ENCODE measurements at regions not wholly inside any gene's neighbourhood (a gene's known extent, or its start where the extent isn't known, plus 50 kb on each side); places are given as distances from the start of the nearest gene placed in this dataset.
"Not testable (repeated sequence)": the region's sequence is repeated elsewhere in the genome, so short reads cannot be mapped to it uniquely, and the experiment has no call there.

DNA sequence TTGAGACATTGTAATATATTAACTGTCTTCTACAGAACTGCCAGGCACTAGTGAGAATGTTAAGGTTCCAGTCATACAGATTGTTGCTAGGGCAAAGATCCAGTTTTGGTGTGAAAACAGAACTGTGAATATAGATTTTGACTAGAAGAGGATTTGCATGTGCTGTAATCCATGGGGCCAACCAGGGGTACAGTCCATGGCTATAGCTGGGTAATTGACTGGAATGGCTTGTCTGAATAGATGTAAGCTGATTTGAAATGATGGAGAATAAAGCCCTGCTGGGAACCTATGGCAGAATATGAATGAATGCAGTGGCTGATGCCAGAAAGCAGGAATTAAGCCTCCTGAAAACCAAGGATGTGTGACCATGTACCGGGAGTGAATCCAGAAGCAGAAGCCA is 748.5 kb upstream of the CDH10 start:
- no peak for DNase-seq (ENCODE audit: low spot score)

- no peak for DNase-seq (ENCODE audit: low spot score)
These were observed 743.2 kb upstream of the CDH10 start for GRCh38 chr5:25387953-25388352.

DNA sequence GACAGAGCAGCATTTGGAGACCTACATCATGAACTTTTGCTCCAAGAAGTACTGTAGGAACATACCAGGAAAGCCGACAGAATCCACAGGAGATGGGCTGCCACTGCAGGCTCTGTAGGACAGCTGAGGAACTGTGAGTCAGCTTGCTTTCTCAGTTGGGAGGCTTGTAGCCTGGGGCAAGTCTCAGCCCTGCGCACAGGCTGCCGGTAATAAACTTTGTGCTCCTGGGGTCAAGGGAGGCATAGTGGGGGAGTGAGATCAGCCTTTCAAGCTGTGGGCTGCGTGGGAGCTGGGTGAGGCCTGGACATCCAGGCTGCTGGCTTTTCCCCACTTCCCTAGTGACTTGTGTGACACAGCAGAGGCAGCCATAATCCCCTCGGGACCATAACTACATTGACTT is 718.0 kb upstream of the CDH10 start:
- DNase-seq (ENCODE audit: low spot score): no peak

DNA sequence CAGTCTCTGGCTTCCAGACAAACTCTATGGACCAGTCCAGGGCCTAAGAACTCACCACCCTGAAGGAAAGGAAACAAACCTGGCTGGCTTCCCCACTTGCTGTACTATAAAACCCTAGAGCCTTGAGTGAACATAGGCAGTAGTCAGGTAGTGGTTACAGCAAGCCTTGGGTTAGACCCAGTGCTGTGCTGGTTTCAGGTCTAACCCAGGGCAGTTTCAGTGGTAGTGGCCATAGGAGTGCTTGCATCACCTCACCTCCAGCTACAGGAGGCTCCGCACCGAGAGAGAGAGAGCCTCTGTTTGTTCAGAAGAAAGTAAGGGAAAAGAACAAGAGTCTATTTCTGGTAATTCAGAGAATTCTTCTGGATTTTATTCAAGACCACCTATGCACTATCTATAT is 714.1 kb upstream of the CDH10 start:
- DNase-seq (ENCODE audit: low spot score): no peak

DNA sequence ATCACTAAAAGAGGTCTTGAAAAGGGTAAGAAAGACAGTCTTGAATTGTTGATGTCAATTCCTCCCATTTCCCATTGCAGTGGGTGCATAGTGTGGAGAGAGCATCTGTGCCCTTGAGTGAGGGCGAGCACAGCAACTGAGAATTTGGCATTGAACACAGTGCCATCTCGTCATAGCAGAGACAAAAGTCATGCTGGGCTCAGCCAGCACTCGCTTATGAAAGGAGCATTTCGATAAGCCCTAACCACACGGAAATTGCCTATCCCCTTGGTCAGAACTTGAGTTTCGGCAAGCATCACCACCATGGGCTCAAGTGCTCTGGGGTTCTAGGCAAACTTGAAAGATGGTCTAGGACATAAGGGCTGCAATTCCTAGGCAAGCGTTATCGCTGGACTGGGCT is 712.8 kb upstream of the CDH10 start:
- no peak for DNase-seq (ENCODE audit: low spot score)

- no peak for DNase-seq (ENCODE audit: low spot score)
These were observed 705.0 kb upstream of the CDH10 start for GRCh38 chr5:25349746-25350145.

- no peak for DNase-seq (ENCODE audit: low spot score)
These were observed 700.5 kb upstream of the CDH10 start for GRCh38 chr5:25345240-25345771.

DNA sequence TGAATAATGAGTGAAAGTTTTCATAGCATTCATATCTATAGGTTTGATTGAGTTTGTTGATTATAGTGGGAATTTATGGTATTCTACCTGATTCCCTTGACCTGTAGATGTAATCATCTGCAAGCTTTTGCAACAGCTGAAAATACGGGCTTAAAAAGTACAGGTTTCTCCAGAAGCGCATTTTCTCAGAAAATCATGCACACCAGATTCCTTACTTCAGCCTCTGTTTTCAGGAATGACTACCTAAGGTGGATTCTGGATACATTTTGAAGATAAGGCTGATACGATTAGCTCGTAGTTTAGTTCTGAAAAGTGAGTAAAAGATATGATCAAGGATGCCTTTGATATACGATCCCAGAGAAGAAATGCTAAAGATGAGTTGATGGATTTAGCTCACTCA is 694.8 kb upstream of the CDH10 start:
- DNase-seq (ENCODE audit: low spot score): no peak

- DNase-seq (ENCODE audit: low spot score): no peak
These were observed 689.6 kb upstream of the CDH10 start for GRCh38 chr5:25334350-25334749.

- no peak for DNase-seq (ENCODE audit: low spot score)
These were observed 685.9 kb upstream of the CDH10 start for GRCh38 chr5:25330721-25331120.

DNA sequence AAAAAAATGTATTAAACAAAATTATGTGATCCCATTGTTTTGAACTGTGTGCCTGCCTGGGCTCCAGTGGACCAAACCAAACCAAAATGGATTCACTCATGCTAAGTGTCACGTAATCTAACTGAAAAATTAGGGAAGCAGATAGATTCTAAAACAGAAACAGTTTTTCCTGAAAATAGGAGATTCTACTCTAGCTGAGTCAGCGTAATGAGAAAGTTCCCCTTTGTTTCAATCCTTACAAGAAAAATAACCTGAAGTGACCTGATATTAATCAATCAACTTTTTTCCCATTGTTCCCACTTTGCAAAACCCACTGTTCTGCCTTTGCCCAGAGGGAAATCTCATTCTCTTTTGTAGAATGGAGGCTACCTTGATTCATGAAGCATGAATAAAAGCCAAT is 682.4 kb upstream of the CDH10 start:
- no peak for DNase-seq (ENCODE audit: low spot score)

- no peak for DNase-seq (ENCODE audit: low spot score)
These were observed 657.1 kb upstream of the CDH10 start for GRCh38 chr5:25301836-25302235.

DNA sequence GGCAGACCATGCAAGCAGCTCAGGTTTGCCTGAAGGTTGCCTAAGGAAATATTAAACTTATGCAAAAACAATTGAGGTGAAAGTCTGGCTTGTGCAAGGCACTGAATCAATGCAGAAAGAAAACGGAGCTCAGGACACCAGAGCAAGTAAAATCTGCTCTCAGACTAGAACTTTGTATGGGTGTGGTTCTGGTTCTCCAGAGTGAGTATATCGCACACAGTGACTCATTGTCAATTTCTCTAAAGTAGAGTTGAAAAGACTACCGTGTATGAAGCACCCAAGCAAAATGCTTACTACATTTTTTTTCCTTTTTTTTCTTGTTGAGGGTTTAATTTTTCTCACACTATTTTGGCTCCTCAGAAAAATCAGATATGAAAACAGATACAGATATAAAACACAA is 650.3 kb upstream of the CDH10 start:
- no peak for DNase-seq (ENCODE audit: low spot score)

DNA sequence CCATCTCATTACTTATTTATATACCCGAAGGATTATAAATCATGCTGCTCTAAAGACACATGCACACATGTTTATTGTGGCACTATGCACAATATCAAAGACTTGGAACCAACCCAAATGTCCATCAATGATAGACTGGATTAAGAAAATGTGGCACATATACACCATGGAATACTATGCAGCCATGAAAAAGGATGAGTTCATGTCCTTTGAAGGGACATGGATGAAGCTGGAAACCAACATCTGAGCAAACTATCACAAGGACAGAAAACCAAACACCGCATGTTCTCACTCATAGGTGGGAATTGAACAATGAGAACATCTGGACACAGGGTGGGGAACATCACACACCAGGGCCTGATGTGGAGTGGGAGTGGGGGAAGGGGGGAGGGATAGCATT is 645.0 kb upstream of the CDH10 start:
- not testable (repeated sequence) for DNase-seq (ENCODE audit: low spot score)

DNA sequence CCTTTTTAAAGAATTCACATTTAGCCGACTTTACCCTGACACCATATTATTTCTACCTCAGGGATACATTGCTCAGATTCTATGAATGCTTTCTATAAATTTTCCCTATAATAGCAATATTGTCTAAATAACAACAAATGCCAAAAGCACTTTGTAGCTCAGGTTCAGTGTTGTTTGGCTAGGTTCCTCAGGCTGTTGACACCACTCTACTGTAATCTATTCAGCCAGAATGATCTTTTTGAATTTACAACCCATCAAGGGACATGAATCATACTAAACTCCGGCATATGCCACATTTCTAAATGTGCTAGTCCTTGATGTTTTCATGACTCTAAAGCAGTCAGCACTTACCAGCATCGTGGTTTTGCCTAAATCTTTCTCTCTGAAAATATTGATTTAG is 641.5 kb upstream of the CDH10 start:
- DNase-seq (ENCODE audit: low spot score): no peak

GRCh38 chr5:25285136-25285535 is 640.4 kb upstream of the CDH10 start:
- DNase-seq (ENCODE audit: low spot score): no peak

DNA sequence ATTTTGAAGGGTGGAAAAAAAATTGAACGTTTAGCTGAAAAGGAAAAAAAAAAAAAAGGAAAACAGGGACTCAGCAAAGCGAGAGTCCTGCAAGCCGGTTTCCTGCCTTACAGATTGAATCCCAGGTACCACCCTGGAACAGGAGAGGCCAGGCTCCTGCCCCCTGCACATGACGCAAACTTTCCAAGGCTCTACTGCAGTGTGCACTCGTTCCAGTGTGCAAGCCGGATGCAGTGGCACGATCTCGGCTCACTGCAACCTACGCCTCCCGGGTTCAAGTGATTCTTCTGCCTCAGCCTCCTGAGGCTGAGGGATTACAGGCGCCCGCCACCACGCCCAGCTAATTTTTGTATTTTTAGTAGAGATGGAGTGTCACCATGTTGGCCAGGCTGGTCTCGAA is 618.7 kb upstream of the CDH10 start:
- DNase-seq (ENCODE audit: low spot score): not testable (repeated sequence)

- DNase-seq (ENCODE audit: low spot score): no peak
These were observed 617.4 kb upstream of the CDH10 start for GRCh38 chr5:25262221-25262620.

- no peak for DNase-seq (ENCODE audit: low spot score)
These were observed 610.4 kb upstream of the CDH10 start for GRCh38 chr5:25255128-25255527.

DNA sequence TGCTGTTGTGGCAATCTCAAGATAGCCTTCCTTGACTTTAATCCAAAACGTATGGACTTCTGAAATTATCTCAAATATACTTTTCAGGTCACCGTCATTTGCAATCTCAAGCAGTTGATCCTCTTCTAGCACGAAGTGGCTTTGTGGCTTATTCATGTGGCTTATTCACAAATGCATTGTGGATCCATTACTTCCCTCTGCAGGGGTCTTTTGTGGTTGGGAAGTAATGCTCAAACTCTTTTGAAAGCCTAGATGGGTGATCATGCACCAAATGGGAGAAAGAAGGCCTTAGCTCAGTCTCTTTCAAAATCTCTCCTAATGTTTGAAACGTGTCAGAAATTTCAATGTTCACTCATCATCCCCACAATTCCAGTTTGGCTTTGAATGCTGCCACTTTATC is 597.2 kb upstream of the CDH10 start:
- no peak for DNase-seq (ENCODE audit: low spot score)

DNA sequence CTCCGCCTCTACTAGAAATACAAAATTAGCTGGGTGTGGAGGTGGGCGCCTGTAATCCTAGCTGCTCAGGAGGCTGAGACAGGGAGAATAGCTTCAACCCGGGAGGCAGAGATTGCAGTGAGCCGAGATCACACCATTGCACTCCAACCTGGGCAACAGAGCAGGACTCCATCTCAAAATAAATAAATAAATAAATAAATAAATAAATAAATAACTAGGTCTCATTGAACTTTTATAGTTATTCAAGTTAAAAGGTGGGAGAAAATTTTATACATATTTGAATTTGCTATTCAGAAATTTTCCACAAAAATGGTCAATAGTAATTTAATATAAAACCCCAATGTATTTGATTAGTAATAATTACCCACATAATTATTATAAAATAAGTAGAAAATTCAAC is 593.9 kb upstream of the CDH10 start:
- not testable (repeated sequence) for DNase-seq (ENCODE audit: low spot score)

- no peak for DNase-seq (ENCODE audit: low spot score)
These were observed 579.7 kb upstream of the CDH10 start for GRCh38 chr5:25224316-25224982.

GRCh38 chr5:25199902-25200301 is 555.1 kb upstream of the CDH10 start:
- not testable (repeated sequence) for DNase-seq (ENCODE audit: low spot score)

DNA sequence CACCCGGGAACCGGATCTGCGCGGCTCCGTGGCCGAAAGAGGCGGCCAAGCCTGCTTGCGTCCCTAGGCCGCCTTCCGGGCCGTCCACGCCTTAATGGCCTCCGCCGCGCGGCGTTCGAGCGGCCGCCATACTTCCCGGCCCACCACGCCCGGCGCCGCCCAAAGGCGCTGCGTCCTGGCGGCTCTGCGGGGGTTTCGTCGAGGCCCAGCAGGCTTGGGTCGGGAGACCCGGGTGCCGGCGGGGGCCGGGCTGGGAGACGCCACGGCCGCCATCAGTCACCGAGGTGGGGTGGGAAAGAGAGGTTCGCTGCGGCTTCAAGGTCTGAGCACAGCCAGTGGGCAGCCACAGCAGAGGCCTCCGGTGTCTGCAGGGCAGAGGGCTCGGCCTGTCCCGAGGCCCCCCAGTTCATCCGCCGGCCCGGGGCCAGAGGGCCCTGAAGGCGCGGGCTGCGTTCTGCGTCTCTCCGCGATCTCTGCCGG is 545.8 kb upstream of the CDH10 start:
- no peak for DNase-seq (ENCODE audit: low spot score)

Data from CD4-positive, alpha-beta T cell treated with Interleukin-2 at 100 ng/mL for 4 hours (primary cell).